GM23338 (cell line): ENCODE measurements at regions not wholly inside any gene's neighbourhood (a gene's known extent, or its start where the extent isn't known, plus 50 kb on each side); places are given as distances from the start of the nearest gene placed in this dataset.

Experiments used
- ATAC-seq: fragments of 200-7000 bp; cut with Tn5 transposase; 3 replicates; pipeline ENCODE4 v1.9.1; 2020
- DNase-seq: peaks from one replicate; pipeline ENCODE4 v3.0.0-alpha.2; 2015; ENCODE audit warnings: low spot score
- H2AFZ ChIP-seq: fragments of 200-600 bp; sonication (generic); 2 replicates; pipeline ENCODE4 v1.8.0; 2016; ENCODE audit warnings: antibody characterized with exemption, mild to moderate bottlenecking, moderate library complexity
- H3F3A ChIP-seq: fragments of 200-600 bp; sonication (generic); replicated peaks from 2 replicates; pipeline ENCODE4 v1.8.0; 2017; ENCODE audit warnings: antibody characterized with exemption, mixed run types, low read depth
- H3K27ac ChIP-seq: fragments of 200-600 bp; sonication (generic); 2 replicates; pipeline ENCODE4 v1.6.1; 2016; ENCODE audit warnings: low read depth
- H3K27me3 ChIP-seq: fragments of 200-600 bp; sonication (generic); 2 replicates; pipeline ENCODE4 v1.8.0; 2016; ENCODE audit warnings: mild to moderate bottlenecking, mixed run types, moderate library complexity; ENCODE audit not compliant: insufficient read depth
- H3K36me3 ChIP-seq: fragments of 200-600 bp; sonication (generic); 2 replicates; pipeline ENCODE4 v1.8.0; 2016; ENCODE audit warnings: mild to moderate bottlenecking; ENCODE audit not compliant: insufficient read depth
- H3K4me1 ChIP-seq: fragments of 200-600 bp; sonication (generic); 2 replicates; pipeline ENCODE4 v1.8.0; 2016; ENCODE audit warnings: mild to moderate bottlenecking, moderate library complexity; ENCODE audit not compliant: insufficient read depth
- H3K4me2 ChIP-seq: fragments of 200-600 bp; sonication (generic); 2 replicates; pipeline ENCODE4 v1.7.1; 2017; ENCODE audit warnings: mixed run types
- H3K4me3 ChIP-seq: fragments of 200-600 bp; sonication (generic); 2 replicates; pipeline ENCODE4 v1.6.1; 2016; ENCODE audit warnings: mixed run types
- H3K79me2 ChIP-seq: fragments of 200-600 bp; sonication (generic); replicated peaks from 2 replicates; pipeline ENCODE4 v1.8.0; 2017; ENCODE audit warnings: mild to moderate bottlenecking; ENCODE audit not compliant: insufficient read depth
- H3K9me2 ChIP-seq: fragments of 200-600 bp; sonication (generic); 2 replicates; pipeline ENCODE4 v1.8.0; 2017; ENCODE audit not compliant: insufficient read depth
- H4K20me1 ChIP-seq: fragments of 200-600 bp; sonication (generic); replicated peaks from 2 replicates; pipeline ENCODE4 v1.8.0; 2017; ENCODE audit warnings: mild to moderate bottlenecking; ENCODE audit not compliant: insufficient read depth
- H3K27ac Mint-ChIP-seq: 2 replicates; pipeline ENCODE4 v1.8.0; 2020; ENCODE audit warnings: inconsistent platforms, mild to moderate bottlenecking, moderate library complexity, mixed read lengths
- H3K27me3 Mint-ChIP-seq: 3 replicates; pipeline ENCODE4 v1.8.0; 2022; ENCODE audit warnings: low read depth, mild to moderate bottlenecking, moderate library complexity, mixed read lengths, inconsistent platforms; ENCODE audit not compliant: insufficient read depth, poor library complexity
- H3K36me3 Mint-ChIP-seq: 3 replicates; pipeline ENCODE4 v1.8.0; 2021; ENCODE audit warnings: low read depth, mild to moderate bottlenecking, inconsistent platforms, moderate library complexity, mixed read lengths
- H3K4me1 Mint-ChIP-seq: 3 replicates; pipeline ENCODE4 v1.8.0; 2020; ENCODE audit warnings: mild to moderate bottlenecking, inconsistent platforms, mixed read lengths
- H3K4me3 Mint-ChIP-seq: 3 replicates; pipeline ENCODE4 v1.8.0; 2021; ENCODE audit warnings: moderate library complexity, mild to moderate bottlenecking, inconsistent platforms, mixed read lengths
- H3K9me3 Mint-ChIP-seq: 3 replicates; pipeline ENCODE4 v1.8.0; 2020; ENCODE audit warnings: moderate library complexity, mild to moderate bottlenecking, inconsistent platforms, mixed read lengths
- CREB1 ChIP-seq: fragments of 250-450 bp; sonication (Bioruptor Pico); IDR thresholded peaks from 2 replicates; pipeline ENCODE4 v1.5.0; 2020; ENCODE audit warnings: low read depth, mild to moderate bottlenecking, moderate library complexity
- EZH2 ChIP-seq: fragments of 200-600 bp; sonication (generic); IDR thresholded peaks from one replicate; pipeline ENCODE4 v1.8.0; 2017; ENCODE audit warnings: antibody characterized with exemption, mild to moderate bottlenecking, low read depth; ENCODE audit not compliant: unreplicated experiment
- EZH2phosphoT487 ChIP-seq: fragments of 200-600 bp; sonication (generic); IDR thresholded peaks from one replicate; pipeline ENCODE4 v1.8.1; 2018; ENCODE audit warnings: antibody characterized with exemption; ENCODE audit not compliant: unreplicated experiment
- JUNB ChIP-seq: IDR thresholded peaks from one replicate; pipeline ENCODE4 v1.6.1; 2016; ENCODE audit warnings: antibody characterized with exemption; ENCODE audit not compliant: unreplicated experiment
- NANOG ChIP-seq: IDR thresholded peaks from 2 replicates; pipeline ENCODE4 v1.6.1; 2016; ENCODE audit warnings: antibody characterized with exemption, borderline replicate concordance
- POLR2AphosphoS5 ChIP-seq: IDR thresholded peaks from 2 replicates; pipeline ENCODE4 v1.6.1; 2016; ENCODE audit warnings: antibody characterized with exemption, low read depth
- STAT1 ChIP-seq: IDR thresholded peaks from one replicate; pipeline ENCODE4 v1.6.1; 2016; ENCODE audit warnings: antibody characterized with exemption; ENCODE audit not compliant: unreplicated experiment
- ZNF114 ChIP-seq: fragments of 250-450 bp; sonication (Bioruptor Pico); IDR thresholded peaks from 2 replicates; pipeline ENCODE4 v1.5.0; 2020; ENCODE audit warnings: mild to moderate bottlenecking, moderate library complexity
- ZNF331 ChIP-seq: fragments of 250-450 bp; sonication (Bioruptor Pico); IDR thresholded peaks from 2 replicates; pipeline ENCODE4 v1.5.0; 2020; ENCODE audit warnings: low read depth, mild to moderate bottlenecking, moderate library complexity
- TF ChIP-seq, protein P1 (sequence below), 2 experiments: fragments of 200-600 bp in 1 of 2; sonication (generic) in 1 of 2; conservative IDR thresholded peaks; 2 replicates each; pipeline versions ENCODE4 v1.5.1 to v1.6.1; 2016 to 2017; ENCODE audit warnings: antibody characterized with exemption in 2 of 2, low read depth in 2 of 2, mild to moderate bottlenecking in 2 of 2, moderate library complexity in 1 of 2
- TF ChIP-seq, protein P2 (sequence below): fragments of 250-450 bp; sonication (Bioruptor Pico); IDR thresholded peaks from 2 replicates; pipeline ENCODE4 v1.5.0; 2020; ENCODE audit warnings: mild to moderate bottlenecking, moderate library complexity
- TF ChIP-seq, protein P3 (sequence below): IDR thresholded peaks from 2 replicates; pipeline ENCODE4 v1.6.1; 2016; ENCODE audit warnings: antibody characterized with exemption
- TF ChIP-seq, protein P4 (sequence below): IDR thresholded peaks from one replicate; pipeline ENCODE4 v1.6.1; 2018; ENCODE audit warnings: antibody characterized with exemption; ENCODE audit not compliant: unreplicated experiment

DNA sequence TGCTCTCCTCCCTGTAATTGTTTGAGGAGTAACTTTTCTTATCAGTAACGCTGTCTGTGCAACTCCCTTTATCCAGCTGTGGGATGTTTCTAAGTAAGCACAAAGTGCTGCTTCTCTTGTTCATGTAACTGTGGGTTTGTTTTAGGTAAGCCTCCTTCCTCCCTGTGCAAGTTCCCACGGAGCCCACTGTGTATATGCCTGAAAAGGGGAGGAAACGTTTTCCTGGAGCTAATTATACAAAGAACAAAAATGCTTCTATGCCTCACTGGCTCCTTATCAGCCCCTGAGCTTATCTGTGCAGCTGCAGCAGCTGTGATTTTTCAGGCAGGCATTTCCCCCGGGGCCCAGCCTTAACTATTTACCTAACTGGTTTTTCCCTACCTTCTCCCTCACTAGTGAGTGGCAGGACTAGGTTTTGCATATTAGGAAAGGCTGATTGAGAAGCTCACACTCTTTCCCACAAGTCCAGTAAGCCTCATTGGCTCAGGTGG lies 593.4 kb upstream of the GHITM start:
- Histone ChIP-seq H2AFZ (no peak overlapping the region; the same call in none of the 2 replicates), H3K9me2 (no peaks in the 10 kb centered on the region), H3F3A (no peaks in the 10 kb centered on the region), H3K27ac (no peak overlapping the region), H3K36me3 (no peaks in the 10 kb centered on the region), H3K4me2 (no peak overlapping the region), H3K79me2 (no peaks in the 10 kb centered on the region), H3K4me3 (no peak overlapping the region), H3K27me3 (no peaks in the 10 kb centered on the region), H3K4me1 (no peaks in the 10 kb centered on the region), H4K20me1 (no peaks in the 10 kb centered on the region)
- TF ChIP-seq JUNB (no peak), POLR2AphosphoS5 (no peak), NANOG (no peak), ZNF114 (CRISPR knock-in tag) (no peak), EZH2 (no peak), EZH2phosphoT487 (no peak), ZNF331 (CRISPR knock-in tag) (no peak), STAT1 (no peak), CREB1 (CRISPR knock-in tag) (no peak)
- TF ChIP-seq, protein P1, sequence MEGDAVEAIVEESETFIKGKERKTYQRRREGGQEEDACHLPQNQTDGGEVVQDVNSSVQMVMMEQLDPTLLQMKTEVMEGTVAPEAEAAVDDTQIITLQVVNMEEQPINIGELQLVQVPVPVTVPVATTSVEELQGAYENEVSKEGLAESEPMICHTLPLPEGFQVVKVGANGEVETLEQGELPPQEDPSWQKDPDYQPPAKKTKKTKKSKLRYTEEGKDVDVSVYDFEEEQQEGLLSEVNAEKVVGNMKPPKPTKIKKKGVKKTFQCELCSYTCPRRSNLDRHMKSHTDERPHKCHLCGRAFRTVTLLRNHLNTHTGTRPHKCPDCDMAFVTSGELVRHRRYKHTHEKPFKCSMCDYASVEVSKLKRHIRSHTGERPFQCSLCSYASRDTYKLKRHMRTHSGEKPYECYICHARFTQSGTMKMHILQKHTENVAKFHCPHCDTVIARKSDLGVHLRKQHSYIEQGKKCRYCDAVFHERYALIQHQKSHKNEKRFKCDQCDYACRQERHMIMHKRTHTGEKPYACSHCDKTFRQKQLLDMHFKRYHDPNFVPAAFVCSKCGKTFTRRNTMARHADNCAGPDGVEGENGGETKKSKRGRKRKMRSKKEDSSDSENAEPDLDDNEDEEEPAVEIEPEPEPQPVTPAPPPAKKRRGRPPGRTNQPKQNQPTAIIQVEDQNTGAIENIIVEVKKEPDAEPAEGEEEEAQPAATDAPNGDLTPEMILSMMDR (conservative IDR thresholded peaks at IDR 0.05; ENCODE audit: low read depth in 2 of 2) = no peak
- TF ChIP-seq, protein P2, sequence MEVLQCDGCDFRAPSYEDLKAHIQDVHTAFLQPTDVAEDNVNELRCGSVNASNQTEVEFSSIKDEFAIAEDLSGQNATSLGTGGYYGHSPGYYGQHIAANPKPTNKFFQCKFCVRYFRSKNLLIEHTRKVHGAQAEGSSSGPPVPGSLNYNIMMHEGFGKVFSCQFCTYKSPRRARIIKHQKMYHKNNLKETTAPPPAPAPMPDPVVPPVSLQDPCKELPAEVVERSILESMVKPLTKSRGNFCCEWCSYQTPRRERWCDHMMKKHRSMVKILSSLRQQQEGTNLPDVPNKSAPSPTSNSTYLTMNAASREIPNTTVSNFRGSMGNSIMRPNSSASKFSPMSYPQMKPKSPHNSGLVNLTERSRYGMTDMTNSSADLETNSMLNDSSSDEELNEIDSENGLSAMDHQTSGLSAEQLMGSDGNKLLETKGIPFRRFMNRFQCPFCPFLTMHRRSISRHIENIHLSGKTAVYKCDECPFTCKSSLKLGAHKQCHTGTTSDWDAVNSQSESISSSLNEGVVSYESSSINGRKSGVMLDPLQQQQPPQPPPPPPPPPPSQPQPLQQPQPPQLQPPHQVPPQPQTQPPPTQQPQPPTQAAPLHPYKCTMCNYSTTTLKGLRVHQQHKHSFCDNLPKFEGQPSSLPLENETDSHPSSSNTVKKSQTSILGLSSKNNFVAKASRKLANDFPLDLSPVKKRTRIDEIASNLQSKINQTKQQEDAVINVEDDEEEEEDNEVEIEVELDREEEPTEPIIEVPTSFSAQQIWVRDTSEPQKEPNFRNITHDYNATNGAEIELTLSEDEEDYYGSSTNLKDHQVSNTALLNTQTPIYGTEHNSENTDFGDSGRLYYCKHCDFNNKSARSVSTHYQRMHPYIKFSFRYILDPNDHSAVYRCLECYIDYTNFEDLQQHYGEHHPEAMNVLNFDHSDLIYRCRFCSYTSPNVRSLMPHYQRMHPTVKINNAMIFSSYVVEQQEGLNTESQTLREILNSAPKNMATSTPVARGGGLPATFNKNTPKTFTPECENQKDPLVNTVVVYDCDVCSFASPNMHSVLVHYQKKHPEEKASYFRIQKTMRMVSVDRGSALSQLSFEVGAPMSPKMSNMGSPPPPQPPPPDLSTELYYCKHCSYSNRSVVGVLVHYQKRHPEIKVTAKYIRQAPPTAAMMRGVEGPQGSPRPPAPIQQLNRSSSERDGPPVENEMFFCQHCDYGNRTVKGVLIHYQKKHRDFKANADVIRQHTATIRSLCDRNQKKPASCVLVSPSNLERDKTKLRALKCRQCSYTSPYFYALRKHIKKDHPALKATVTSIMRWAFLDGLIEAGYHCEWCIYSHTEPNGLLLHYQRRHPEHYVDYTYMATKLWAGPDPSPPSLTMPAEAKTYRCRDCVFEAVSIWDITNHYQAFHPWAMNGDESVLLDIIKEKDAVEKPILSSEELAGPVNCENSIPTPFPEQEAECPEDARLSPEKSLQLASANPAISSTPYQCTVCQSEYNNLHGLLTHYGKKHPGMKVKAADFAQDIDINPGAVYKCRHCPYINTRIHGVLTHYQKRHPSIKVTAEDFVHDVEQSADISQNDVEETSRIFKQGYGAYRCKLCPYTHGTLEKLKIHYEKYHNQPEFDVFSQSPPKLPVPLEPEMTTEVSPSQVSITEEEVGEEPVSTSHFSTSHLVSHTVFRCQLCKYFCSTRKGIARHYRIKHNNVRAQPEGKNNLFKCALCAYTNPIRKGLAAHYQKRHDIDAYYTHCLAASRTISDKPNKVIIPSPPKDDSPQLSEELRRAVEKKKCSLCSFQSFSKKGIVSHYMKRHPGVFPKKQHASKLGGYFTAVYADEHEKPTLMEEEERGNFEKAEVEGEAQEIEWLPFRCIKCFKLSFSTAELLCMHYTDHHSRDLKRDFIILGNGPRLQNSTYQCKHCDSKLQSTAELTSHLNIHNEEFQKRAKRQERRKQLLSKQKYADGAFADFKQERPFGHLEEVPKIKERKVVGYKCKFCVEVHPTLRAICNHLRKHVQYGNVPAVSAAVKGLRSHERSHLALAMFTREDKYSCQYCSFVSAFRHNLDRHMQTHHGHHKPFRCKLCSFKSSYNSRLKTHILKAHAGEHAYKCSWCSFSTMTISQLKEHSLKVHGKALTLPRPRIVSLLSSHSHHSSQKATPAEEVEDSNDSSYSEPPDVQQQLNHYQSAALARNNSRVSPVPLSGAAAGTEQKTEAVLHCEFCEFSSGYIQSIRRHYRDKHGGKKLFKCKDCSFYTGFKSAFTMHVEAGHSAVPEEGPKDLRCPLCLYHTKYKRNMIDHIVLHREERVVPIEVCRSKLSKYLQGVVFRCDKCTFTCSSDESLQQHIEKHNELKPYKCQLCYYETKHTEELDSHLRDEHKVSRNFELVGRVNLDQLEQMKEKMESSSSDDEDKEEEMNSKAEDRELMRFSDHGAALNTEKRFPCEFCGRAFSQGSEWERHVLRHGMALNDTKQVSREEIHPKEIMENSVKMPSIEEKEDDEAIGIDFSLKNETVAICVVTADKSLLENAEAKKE = no peak
- TF ChIP-seq, protein P3, sequence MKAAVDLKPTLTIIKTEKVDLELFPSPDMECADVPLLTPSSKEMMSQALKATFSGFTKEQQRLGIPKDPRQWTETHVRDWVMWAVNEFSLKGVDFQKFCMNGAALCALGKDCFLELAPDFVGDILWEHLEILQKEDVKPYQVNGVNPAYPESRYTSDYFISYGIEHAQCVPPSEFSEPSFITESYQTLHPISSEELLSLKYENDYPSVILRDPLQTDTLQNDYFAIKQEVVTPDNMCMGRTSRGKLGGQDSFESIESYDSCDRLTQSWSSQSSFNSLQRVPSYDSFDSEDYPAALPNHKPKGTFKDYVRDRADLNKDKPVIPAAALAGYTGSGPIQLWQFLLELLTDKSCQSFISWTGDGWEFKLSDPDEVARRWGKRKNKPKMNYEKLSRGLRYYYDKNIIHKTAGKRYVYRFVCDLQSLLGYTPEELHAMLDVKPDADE = no peak
- TF ChIP-seq, protein P4, sequence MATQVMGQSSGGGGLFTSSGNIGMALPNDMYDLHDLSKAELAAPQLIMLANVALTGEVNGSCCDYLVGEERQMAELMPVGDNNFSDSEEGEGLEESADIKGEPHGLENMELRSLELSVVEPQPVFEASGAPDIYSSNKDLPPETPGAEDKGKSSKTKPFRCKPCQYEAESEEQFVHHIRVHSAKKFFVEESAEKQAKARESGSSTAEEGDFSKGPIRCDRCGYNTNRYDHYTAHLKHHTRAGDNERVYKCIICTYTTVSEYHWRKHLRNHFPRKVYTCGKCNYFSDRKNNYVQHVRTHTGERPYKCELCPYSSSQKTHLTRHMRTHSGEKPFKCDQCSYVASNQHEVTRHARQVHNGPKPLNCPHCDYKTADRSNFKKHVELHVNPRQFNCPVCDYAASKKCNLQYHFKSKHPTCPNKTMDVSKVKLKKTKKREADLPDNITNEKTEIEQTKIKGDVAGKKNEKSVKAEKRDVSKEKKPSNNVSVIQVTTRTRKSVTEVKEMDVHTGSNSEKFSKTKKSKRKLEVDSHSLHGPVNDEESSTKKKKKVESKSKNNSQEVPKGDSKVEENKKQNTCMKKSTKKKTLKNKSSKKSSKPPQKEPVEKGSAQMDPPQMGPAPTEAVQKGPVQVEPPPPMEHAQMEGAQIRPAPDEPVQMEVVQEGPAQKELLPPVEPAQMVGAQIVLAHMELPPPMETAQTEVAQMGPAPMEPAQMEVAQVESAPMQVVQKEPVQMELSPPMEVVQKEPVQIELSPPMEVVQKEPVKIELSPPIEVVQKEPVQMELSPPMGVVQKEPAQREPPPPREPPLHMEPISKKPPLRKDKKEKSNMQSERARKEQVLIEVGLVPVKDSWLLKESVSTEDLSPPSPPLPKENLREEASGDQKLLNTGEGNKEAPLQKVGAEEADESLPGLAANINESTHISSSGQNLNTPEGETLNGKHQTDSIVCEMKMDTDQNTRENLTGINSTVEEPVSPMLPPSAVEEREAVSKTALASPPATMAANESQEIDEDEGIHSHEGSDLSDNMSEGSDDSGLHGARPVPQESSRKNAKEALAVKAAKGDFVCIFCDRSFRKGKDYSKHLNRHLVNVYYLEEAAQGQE = no peak
- Mint-ChIP-seq H3K4me3 (no peak overlapping the region), H3K36me3 (no peaks in the 10 kb centered on the region), H3K4me1 (peaks cover 21% of the 10 kb centered on the region), H3K27ac (no peak overlapping the region), H3K9me3 (no peaks in the 10 kb centered on the region), H3K27me3 (no peaks in the 10 kb centered on the region)
- ATAC-seq (no peak), DNase-seq (no peak)
